SK-N-SH treated with all-trans-retinoic acid at 6 μM for 48 hours (cell line): ENCODE measurements at regions not wholly inside any gene's neighbourhood (a gene's known extent, or its start where the extent isn't known, plus 50 kb on each side); places are given as distances from the start of the nearest gene placed in this dataset.

Experiments
- ATAC-seq: fragments of 200-7000 bp; cut with Tn5 transposase; 3 replicates; pipeline ENCODE4 v1.9.1; 2020; ENCODE audit warnings: mild to moderate bottlenecking, moderate library complexity
- ARNTL ChIP-seq: fragments of 450-650 bp; formaldehyde crosslinking; IDR thresholded peaks from 2 replicates; pipeline ENCODE4 v1.5.0; 2020; ENCODE audit warnings: low read depth, mild to moderate bottlenecking, moderate library complexity, borderline replicate concordance
- CREB5 ChIP-seq: fragments of 250-450 bp; sonication (Bioruptor Pico); IDR thresholded peaks from 2 replicates; pipeline ENCODE4 v1.5.1; 2020; ENCODE audit warnings: low read depth, mild to moderate bottlenecking, moderate library complexity
- CSDC2 ChIP-seq: fragments of 250-450 bp; sonication (Bioruptor Pico); IDR thresholded peaks from 2 replicates; pipeline ENCODE4 v1.5.0; 2020; ENCODE audit warnings: mild to moderate bottlenecking, moderate library complexity
- CSRNP3 ChIP-seq: fragments of 250-450 bp; sonication (Bioruptor Pico); IDR thresholded peaks from 2 replicates; pipeline ENCODE4 v1.5.1; 2021; ENCODE audit warnings: mild to moderate bottlenecking, moderate library complexity
- ESRRG ChIP-seq: fragments of 250-450 bp; sonication (Bioruptor Pico); IDR thresholded peaks from 2 replicates; pipeline ENCODE4 v1.6.1; 2021; ENCODE audit warnings: mild to moderate bottlenecking
- GLIS3 ChIP-seq: fragments of 250-450 bp; sonication (Bioruptor Pico); IDR thresholded peaks from 2 replicates; pipeline ENCODE4 v1.5.0; 2020; ENCODE audit warnings: mild to moderate bottlenecking, moderate library complexity
- ISL1 ChIP-seq: fragments of 250-450 bp; sonication (Bioruptor Pico); IDR thresholded peaks from 2 replicates; pipeline ENCODE4 v2.1.2; 2022; ENCODE audit warnings: mild to moderate bottlenecking, moderate library complexity
- OSR1 ChIP-seq: fragments of 250-450 bp; sonication (Bioruptor Pico); IDR thresholded peaks from 2 replicates; pipeline ENCODE4 v1.8.0; 2022; ENCODE audit warnings: moderate library complexity, mild to moderate bottlenecking, inconsistent platforms
- PATZ1 ChIP-seq: fragments of 250-450 bp; sonication (Bioruptor Pico); IDR thresholded peaks from 2 replicates; pipeline ENCODE4 v1.8.0; 2020; ENCODE audit warnings: mild to moderate bottlenecking, moderate library complexity, borderline replicate concordance
- POU6F1 ChIP-seq: fragments of 250-450 bp; sonication (Bioruptor Pico); IDR thresholded peaks from 2 replicates; pipeline ENCODE4 v1.8.0; 2021; ENCODE audit warnings: low read depth, mild to moderate bottlenecking, moderate library complexity, borderline replicate concordance
- RARB ChIP-seq: fragments of 250-450 bp; sonication (Bioruptor Pico); IDR thresholded peaks from 2 replicates; pipeline ENCODE4 v1.8.0; 2021; ENCODE audit warnings: mild to moderate bottlenecking, moderate library complexity
- SNAI2 ChIP-seq: fragments of 250-450 bp; sonication (Bioruptor Pico); IDR thresholded peaks from 2 replicates; pipeline ENCODE4 v1.5.0; 2020; ENCODE audit warnings: mild to moderate bottlenecking, moderate library complexity
- TCF4 ChIP-seq: fragments of 250-450 bp; sonication (Bioruptor Pico); IDR thresholded peaks from 2 replicates; pipeline ENCODE4 v1.8.0; 2021; ENCODE audit warnings: mild to moderate bottlenecking, moderate library complexity, borderline replicate concordance
- TOX ChIP-seq: fragments of 250-450 bp; sonication (Bioruptor Pico); IDR thresholded peaks from 2 replicates; pipeline ENCODE4 v1.8.0; 2021; ENCODE audit warnings: mild to moderate bottlenecking, moderate library complexity, borderline replicate concordance
- ZC3H10 ChIP-seq: fragments of 250-450 bp; sonication (Bioruptor Pico); IDR thresholded peaks from 2 replicates; pipeline ENCODE4 v1.5.1; 2021; ENCODE audit warnings: mild to moderate bottlenecking, moderate library complexity
- ZFP3 ChIP-seq: fragments of 250-450 bp; sonication (Bioruptor Pico); IDR thresholded peaks from 2 replicates; pipeline ENCODE4 v1.5.0; 2020; ENCODE audit warnings: mild to moderate bottlenecking, moderate library complexity
- ZFP30 ChIP-seq: fragments of 450-650 bp; formaldehyde crosslinking; IDR thresholded peaks from 2 replicates; pipeline ENCODE4 v1.5.0; 2022; ENCODE audit warnings: mild to moderate bottlenecking, moderate library complexity
- ZNF8 ChIP-seq: fragments of 450-650 bp; formaldehyde crosslinking; IDR thresholded peaks from 2 replicates; pipeline ENCODE4 v1.5.0; 2020; ENCODE audit warnings: mild to moderate bottlenecking, moderate library complexity

- TF ChIP-seq ZFP3 (CRISPR knock-in tag), result no peak
- TF ChIP-seq ISL1, result 0 out of 2 replicates have a peak, but pooled peaks have one; percentile 25
- ATAC-seq, result no peak
Observed at GRCh38 chr5:17378346-17378997, 119.6 kb upstream of the TAF11L2 start.

GRCh38 chr5:17379100-17379951, 118.7 kb upstream of the TAF11L2 start:
- ATAC-seq, result peak; percentile 52
- TF ChIP-seq ESRRG (no peak), CSDC2 (CRISPR knock-in tag) (no peak), CSRNP3 (CRISPR knock-in tag) (no peak), RARB (CRISPR knock-in tag) (no peak), ZFP30 (CRISPR knock-in tag) (no peak), OSR1 (no peak), ZNF8 (CRISPR knock-in tag) (no peak), CREB5 (no peak), ISL1 (peak; percentile 94), PATZ1 (CRISPR knock-in tag) (peak; percentile 21; the same call in 1 of the 2 replicates), SNAI2 (no peak), TCF4 (peak; percentile 12; the same call in 1 of the 2 replicates)

GRCh38 chr5:17381932-17382331, 116.1 kb upstream of the TAF11L2 start:
- no peak for ATAC-seq
- TF ChIP-seq CSRNP3 (CRISPR knock-in tag) (no peak), GLIS3 (CRISPR knock-in tag) (no peak), TOX (no peak), TCF4 (no peak), CSDC2 (CRISPR knock-in tag) (no peak), OSR1 (no peak), SNAI2 (no peak), ZC3H10 (CRISPR knock-in tag) (no peak), POU6F1 (CRISPR knock-in tag) (no peak), ZNF8 (CRISPR knock-in tag) (no peak), ARNTL (no peak), PATZ1 (CRISPR knock-in tag) (no peak), ZFP30 (CRISPR knock-in tag) (no peak), RARB (CRISPR knock-in tag) (no peak), ESRRG (no peak), CREB5 (no peak)
